B cell (primary cell): ENCODE measurements at regions not wholly inside any gene's neighbourhood (a gene's known extent, or its start where the extent isn't known, plus 50 kb on each side); places are given as distances from the start of the nearest gene placed in this dataset.

ENCODE experiments used
- EZH2 ChIP-seq: IDR thresholded peaks from 2 replicates; pipeline ENCODE4 v1.6.1; 2012; ENCODE audit warnings: borderline replicate concordance, low read depth, mild to moderate bottlenecking, moderate library complexity, low read length; ENCODE audit not compliant: insufficient read depth, poor library complexity, severe bottlenecking
- TF ChIP-seq, protein P1 (sequence below): fragments of 200-600 bp; IDR thresholded peaks from one replicate; pipeline ENCODE4 v1.8.0; 2022; ENCODE audit warnings: antibody characterized with exemption, mild to moderate bottlenecking

DNA sequence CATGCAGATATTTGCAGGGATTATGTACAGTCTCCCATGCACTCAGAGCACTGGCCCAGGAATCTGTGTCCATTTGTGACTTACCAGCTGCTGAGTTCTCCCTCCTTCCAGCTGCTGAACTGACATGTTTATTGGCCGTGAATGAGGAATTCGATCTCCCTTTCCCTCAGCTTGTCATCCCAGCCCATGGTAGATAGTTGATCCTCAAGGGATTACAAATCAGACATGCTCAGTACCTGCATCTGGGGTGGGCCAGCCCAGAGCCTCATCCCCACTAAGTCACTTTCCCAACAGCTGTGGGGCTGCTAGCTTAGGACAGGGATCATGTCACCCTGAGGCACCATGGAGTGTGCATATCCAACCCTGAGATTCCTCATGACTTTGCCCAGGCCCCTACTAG is 1284.9 kb upstream of the LRRTM1 start:
- TF ChIP-seq, protein P1, sequence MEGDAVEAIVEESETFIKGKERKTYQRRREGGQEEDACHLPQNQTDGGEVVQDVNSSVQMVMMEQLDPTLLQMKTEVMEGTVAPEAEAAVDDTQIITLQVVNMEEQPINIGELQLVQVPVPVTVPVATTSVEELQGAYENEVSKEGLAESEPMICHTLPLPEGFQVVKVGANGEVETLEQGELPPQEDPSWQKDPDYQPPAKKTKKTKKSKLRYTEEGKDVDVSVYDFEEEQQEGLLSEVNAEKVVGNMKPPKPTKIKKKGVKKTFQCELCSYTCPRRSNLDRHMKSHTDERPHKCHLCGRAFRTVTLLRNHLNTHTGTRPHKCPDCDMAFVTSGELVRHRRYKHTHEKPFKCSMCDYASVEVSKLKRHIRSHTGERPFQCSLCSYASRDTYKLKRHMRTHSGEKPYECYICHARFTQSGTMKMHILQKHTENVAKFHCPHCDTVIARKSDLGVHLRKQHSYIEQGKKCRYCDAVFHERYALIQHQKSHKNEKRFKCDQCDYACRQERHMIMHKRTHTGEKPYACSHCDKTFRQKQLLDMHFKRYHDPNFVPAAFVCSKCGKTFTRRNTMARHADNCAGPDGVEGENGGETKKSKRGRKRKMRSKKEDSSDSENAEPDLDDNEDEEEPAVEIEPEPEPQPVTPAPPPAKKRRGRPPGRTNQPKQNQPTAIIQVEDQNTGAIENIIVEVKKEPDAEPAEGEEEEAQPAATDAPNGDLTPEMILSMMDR, result no peak
- TF ChIP-seq EZH2, result no peak
